ENCODE measurements at regions not wholly inside any gene's neighbourhood (a gene's known extent, or its start where the extent isn't known, plus 50 kb on each side); places are given as distances from the start of the nearest gene placed in this dataset.

GRCh38 chr2:209097168-209097567, 326.7 kb upstream of the MAP2 start:
- no peak for TF ChIP-seq CTCF (IDR thresholded peaks at IDR 0.05)
- TF ChIP-seq ZFX (IDR thresholded peaks at IDR 0.05; ENCODE audit: borderline replicate concordance) = no peak

Data from 22Rv1 (cell line).